ENCODE measurements at regions not wholly inside any gene's neighbourhood (a gene's known extent, or its start where the extent isn't known, plus 50 kb on each side); places are given as distances from the start of the nearest gene placed in this dataset.

DNA sequence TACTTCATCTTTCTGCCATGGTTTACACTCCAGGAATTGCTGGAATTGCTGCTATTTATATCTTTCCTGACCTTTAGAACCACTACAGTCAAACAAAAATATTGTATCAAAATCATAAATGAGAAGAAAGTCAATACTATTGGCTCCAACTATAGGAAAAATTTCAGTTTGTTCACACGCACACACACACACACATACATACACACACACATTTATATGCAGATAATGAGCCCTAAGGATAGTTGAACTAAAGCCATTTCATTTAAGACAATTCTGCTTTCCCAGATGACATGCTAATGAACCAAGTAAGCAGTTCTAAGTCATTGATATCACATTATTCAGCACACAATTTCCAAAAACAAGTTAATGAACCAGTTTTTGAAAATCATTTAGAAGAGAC lies 627.3 kb downstream of the PLOD2 start:
- DNase-seq (ENCODE audit: extremely low read depth, low read depth), result no peak
- TF ChIP-seq, protein P1, sequence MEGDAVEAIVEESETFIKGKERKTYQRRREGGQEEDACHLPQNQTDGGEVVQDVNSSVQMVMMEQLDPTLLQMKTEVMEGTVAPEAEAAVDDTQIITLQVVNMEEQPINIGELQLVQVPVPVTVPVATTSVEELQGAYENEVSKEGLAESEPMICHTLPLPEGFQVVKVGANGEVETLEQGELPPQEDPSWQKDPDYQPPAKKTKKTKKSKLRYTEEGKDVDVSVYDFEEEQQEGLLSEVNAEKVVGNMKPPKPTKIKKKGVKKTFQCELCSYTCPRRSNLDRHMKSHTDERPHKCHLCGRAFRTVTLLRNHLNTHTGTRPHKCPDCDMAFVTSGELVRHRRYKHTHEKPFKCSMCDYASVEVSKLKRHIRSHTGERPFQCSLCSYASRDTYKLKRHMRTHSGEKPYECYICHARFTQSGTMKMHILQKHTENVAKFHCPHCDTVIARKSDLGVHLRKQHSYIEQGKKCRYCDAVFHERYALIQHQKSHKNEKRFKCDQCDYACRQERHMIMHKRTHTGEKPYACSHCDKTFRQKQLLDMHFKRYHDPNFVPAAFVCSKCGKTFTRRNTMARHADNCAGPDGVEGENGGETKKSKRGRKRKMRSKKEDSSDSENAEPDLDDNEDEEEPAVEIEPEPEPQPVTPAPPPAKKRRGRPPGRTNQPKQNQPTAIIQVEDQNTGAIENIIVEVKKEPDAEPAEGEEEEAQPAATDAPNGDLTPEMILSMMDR (IDR thresholded peaks at IDR 0.05; ENCODE audit: low read depth, low read length, missing control alignments), result no peak
- no peak overlapping the region for H3K4me3 ChIP-seq (replicated peaks; ENCODE audit: low read depth, low read length)

DNA sequence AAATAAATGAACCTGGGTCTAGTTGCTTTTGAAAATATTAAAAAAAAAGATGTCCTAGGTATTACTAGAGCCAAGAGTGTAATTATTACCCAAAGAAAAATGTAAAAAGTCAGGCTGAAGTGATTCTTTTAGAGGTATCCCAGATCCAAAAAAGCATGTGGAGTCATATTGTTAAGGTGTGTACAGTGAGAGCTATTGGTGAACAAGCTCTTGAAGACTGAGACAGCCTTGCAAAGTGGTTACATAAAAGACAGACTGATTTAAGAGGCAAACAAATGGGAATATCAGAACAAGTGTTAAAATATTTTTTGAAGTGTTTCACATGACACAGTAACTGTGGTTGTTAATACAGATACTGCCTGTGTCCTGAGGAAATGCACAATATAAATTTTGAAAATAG lies 624.5 kb downstream of the PLOD2 start:
- TF ChIP-seq, protein P1 (IDR thresholded peaks at IDR 0.05; ENCODE audit: low read depth, low read length, missing control alignments), result no peak
- H3K4me3 ChIP-seq (replicated peaks; ENCODE audit: low read depth, low read length), result no peak overlapping the region
- DNase-seq (ENCODE audit: extremely low read depth, low read depth), result no peak

DNA sequence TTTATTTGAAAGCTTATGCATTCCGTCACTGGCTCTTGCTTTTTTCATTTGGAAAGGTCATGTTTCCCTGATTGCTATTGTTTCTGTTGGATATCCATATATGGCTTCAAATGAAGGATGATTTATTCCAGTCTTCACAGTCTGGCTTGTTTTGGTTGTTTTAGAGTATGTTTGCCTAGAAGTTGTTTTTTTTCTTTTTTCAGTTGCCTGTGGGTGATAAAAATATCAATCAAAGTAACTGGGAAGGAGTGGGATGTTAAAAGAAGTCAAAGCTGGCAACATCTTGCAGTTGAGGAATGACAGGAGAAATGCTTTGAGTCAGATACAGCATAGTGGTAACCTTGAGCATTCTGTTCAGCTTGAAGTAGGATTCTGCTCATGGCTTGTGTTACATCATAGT lies 610.5 kb downstream of the PLOD2 start:
- H3K4me3 ChIP-seq (replicated peaks; ENCODE audit: low read depth, low read length), result no peak overlapping the region
- TF ChIP-seq, protein P1 (IDR thresholded peaks at IDR 0.05; ENCODE audit: low read depth, low read length, missing control alignments), result no peak
- no peak for DNase-seq (ENCODE audit: extremely low read depth, low read depth)

DNA sequence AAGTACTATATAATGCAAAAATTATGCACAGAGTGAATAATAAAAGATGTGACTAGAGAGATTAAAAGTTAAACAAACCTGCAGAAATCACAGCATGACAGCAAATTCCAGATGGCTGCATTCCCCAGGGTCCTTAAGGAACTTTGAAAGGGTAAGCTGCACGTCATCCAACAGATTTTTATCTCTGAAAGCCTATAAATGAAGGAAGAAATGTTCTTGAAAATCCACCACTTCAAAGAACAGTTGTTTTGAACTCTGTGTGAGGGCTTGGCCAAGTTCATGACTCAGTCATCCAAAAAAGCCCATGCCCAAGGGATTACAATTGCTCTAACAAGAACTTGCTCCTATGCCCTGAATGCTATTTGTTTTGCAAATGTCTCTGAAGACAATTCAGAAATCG lies 603.6 kb downstream of the PLOD2 start:
- TF ChIP-seq, protein P1 (IDR thresholded peaks at IDR 0.05; ENCODE audit: low read depth, low read length, missing control alignments), result no peak
- DNase-seq (ENCODE audit: extremely low read depth, low read depth), result no peak
- H3K4me3 ChIP-seq (replicated peaks; ENCODE audit: low read depth, low read length), result no peak overlapping the region

DNA sequence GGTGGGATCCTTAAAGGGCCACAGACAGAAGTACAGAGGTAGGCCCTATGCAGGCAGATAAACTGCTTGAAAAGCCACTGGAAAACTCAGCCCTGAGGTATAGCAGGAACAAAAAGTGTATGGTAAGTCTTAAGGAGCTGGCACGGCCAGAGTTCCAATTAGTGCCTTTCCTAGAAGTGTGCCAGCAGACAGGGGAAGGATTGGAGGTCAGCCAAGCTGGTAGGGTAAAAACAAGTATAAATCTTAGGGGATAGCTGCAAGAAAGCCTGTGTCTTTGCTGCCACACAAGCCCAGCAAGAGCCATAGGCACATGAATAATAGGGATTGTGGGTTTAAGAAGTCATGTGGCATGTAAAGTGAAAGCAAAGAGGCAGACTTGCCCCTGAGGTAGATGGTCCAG lies 582.5 kb downstream of the PLOD2 start:
- TF ChIP-seq, protein P1 (IDR thresholded peaks at IDR 0.05; ENCODE audit: low read depth, low read length, missing control alignments), result no peak
- no peak for DNase-seq (ENCODE audit: extremely low read depth, low read depth)
- H3K4me3 ChIP-seq (replicated peaks; ENCODE audit: low read depth, low read length), result no peak overlapping the region

DNA sequence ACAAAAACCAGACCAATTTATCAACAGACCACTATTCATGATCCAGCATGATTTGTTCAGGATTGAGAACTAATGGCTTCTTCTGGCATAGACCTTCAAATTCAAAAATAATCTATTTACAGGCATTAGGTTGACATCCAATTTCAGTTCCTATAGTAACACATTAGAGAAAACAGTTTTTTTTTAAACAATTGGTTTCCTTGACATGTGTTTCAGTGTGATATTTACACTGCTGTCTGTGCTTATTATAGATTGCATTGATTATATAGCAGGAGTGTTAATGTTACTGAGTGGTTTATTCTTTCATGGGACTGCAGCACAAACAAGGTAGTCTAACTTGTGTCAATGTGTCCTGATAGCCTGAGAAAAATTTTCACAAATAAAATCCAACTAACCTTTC lies 579.3 kb downstream of the PLOD2 start:
- no peak overlapping the region for H3K4me3 ChIP-seq (replicated peaks; ENCODE audit: low read depth, low read length)
- TF ChIP-seq, protein P1 (IDR thresholded peaks at IDR 0.05; ENCODE audit: low read depth, low read length, missing control alignments), result no peak
- DNase-seq (ENCODE audit: extremely low read depth, low read depth), result no peak

DNA sequence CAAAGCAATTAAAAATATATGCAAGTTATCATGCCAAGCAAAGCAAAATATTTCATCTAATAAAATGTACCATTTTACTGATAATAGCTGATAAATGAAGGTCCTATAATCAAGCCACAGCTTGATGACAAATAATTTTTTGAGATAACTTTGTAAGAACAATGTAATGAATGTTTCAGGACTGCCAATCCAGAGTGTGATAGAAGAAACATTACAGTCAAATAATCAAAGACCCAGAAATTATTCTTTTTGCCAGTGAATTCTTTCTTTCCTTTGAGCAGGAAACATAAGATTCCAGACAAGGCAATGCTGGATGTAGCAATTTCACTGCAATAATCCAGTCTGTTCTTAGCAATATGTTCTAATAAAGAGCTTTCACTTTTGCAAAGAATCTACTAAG lies 556.1 kb downstream of the PLOD2 start:
- no peak overlapping the region for H3K4me3 ChIP-seq (replicated peaks; ENCODE audit: low read depth, low read length)
- DNase-seq (ENCODE audit: extremely low read depth, low read depth), result no peak
- TF ChIP-seq, protein P1 (IDR thresholded peaks at IDR 0.05; ENCODE audit: low read depth, low read length, missing control alignments), result no peak
